GM12864 (cell line): ENCODE measurements at regions not wholly inside any gene's neighbourhood (a gene's known extent, or its start where the extent isn't known, plus 50 kb on each side); places are given as distances from the start of the nearest gene placed in this dataset.

Source experiments
- DNase-seq: peaks from one replicate; pipeline ENCODE4 v3.0.0-alpha.2; 2011; ENCODE audit warnings: low read depth
- H3K4me3 ChIP-seq: 2 replicates; pipeline ENCODE4 v1.5.1; 2011; ENCODE audit warnings: mild to moderate bottlenecking, low read depth, low read length, control low read depth
- CTCF ChIP-seq: IDR thresholded peaks from 2 replicates; pipeline ENCODE4 v1.5.1; 2011; ENCODE audit warnings: low read depth, mild to moderate bottlenecking, moderate library complexity, low read length, control low read depth, inconsistent platforms; ENCODE audit errors: missing control alignments

GRCh38 chr4:113849771-113850170, 88.2 kb upstream of the CAMK2D start:
- no peak for TF ChIP-seq CTCF
- H3K4me3 ChIP-seq, result no peak overlapping the region
- no peak for DNase-seq

GRCh38 chr4:113847710-113848109, 86.2 kb upstream of the CAMK2D start:
- no peak overlapping the region for H3K4me3 ChIP-seq
- no peak for DNase-seq
- no peak for TF ChIP-seq CTCF

GRCh38 chr4:113846433-113846832, 84.9 kb upstream of the CAMK2D start:
- DNase-seq, result no peak
- no peak for TF ChIP-seq CTCF
- H3K4me3 ChIP-seq, result no peak overlapping the region

GRCh38 chr4:113845138-113845537, 83.6 kb upstream of the CAMK2D start:
- H3K4me3 ChIP-seq, result no peak overlapping the region
- no peak for TF ChIP-seq CTCF
- no peak for DNase-seq

- no peak for TF ChIP-seq CTCF
- DNase-seq, result no peak
- H3K4me3 ChIP-seq, result no peak overlapping the region
Measured at GRCh38 chr4:113844369-113844768, 82.8 kb upstream of the CAMK2D start.

GRCh38 chr4:113840861-113841260, 79.3 kb upstream of the CAMK2D start:
- H3K4me3 ChIP-seq, result no peak overlapping the region
- no peak for DNase-seq
- TF ChIP-seq CTCF, result no peak

- no peak for DNase-seq
- no peak for TF ChIP-seq CTCF
- H3K4me3 ChIP-seq, result no peak overlapping the region
Measured at GRCh38 chr4:113838460-113838859, 76.9 kb upstream of the CAMK2D start.
